GM12891 (cell line): ENCODE measurements at regions not wholly inside any gene's neighbourhood (a gene's known extent, or its start where the extent isn't known, plus 50 kb on each side); places are given as distances from the start of the nearest gene placed in this dataset.

ENCODE experiments used
- POLR2A ChIP-seq: IDR thresholded peaks from 2 replicates; pipeline ENCODE4 v1.6.1; 2011; ENCODE audit warnings: low read depth, low read length, control low read depth
- TAF1 ChIP-seq: IDR thresholded peaks from 2 replicates; pipeline ENCODE4 v1.6.1; 2011; ENCODE audit warnings: low read depth, low read length, control low read depth

GRCh38 chr3:163490119-163490518, 1588.2 kb downstream of the SI start:
- TF ChIP-seq POLR2A, result no peak
- no peak for TF ChIP-seq TAF1
